DMS114 treated with DMSO at 0.1 percent for 48 hours (cell line): ENCODE measurements at regions not wholly inside any gene's neighbourhood (a gene's known extent, or its start where the extent isn't known, plus 50 kb on each side); places are given as distances from the start of the nearest gene placed in this dataset.

Experiments used
- DNase-seq: peaks from one replicate; lab custom pipeline; 2025; ENCODE audit not compliant: unreplicated experiment; lab: John Stamatoyannopoulos, UW

DNA sequence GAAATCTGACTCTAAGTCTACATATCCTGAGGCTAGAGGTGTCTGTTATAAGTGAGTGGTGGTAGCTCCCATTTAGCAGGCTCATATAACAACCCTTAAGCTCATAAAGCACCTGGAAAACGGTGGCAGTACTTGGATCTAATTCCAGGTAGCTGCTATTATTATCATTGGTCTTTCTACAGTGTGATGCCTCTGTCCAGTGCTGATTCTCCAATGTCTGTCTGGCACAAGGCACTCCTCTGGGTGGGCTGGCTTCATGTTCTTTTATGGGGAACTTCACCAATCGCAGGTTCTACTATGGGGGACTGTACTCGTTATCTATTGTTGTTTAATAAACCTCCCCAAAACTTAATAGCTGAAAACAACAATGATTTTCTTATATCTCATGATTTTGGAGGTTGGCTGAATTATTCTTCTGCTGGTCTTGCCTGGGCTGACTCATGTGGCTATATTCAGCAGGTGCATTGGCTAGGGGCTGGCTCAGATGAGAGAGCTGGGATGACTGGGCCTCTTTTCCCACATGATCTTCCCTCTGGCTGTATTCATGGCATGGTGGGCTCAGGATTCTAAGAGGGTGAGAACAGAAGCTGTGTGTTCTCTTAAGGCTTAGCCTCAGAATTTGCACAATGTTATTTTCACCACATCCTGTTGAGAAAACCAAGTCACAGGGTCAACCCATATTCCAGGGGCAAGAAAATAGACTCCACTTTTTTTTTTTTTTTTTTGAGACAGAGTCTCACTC, 93.0 kb upstream of the PCGF5 start:
- no peak for DNase-seq

DNA sequence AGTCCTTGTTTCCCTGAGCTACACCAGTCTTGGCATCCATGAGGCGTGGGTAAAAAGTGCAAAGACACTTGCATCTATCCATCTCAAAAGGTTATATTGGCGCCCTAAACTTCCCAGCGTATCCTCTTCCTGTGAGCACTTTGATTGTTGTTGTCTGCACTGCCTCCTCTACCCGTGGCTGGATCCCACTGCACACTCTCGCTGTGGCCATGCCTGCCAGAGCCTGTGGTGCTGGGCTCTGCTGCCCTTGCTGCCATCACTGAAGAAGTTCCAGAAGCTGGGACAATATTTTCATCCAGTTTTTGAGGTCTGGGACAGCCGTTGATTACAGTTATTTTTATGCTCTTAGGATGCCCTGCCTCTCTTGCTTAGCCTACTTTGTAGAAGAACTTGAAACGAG, 85.3 kb upstream of the PCGF5 start:
- DNase-seq: no peak

DNA sequence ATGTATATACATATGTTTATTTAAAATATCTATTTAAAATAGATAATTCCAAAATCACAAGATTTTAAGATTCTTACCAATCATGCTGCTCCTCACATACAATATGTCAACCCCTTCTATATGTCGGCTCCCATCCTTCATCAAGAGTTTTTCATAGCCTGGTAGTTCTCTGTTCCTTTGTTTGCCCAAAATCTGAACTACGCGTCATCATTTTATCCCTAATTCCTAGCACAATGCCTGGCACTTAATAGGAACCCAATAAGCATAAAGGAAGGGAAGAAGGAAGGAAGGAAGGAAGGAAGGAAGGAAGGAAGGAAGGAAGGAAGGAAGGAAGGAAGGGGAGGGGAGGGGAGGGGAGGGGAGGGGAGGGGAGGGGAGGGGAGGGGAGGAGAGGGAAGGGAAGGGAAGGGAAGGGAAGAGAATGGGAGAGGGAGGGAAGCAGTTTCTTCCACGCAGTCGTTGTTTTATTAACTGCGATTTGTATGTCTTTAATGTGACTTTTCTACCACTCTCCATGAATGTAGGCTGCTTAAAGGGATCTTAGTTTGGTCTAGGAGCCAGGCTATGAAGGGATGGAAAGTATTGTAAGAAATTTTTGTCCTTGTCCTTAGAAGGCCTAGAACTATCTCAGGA, 83.3 kb upstream of the PCGF5 start:
- no peak for DNase-seq

DNA sequence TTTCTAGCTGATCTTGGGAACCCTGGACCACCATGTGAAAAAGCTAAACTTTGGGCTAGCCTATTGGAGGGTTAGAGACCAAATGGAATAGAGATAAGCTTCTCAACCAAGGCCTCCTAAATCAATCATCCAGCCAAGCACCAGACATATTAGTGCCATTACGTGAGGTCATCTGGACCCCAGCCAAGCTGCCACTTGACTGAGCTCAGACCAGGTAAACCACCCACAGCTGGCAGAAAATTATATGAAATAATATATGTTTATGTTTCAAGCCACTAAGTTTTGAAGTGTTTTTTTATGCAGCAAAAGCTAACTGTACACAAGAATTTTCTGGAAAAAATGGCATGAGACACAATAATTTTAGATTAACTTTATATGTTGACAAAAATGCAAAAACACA, 82.6 kb upstream of the PCGF5 start:
- no peak for DNase-seq

DNA sequence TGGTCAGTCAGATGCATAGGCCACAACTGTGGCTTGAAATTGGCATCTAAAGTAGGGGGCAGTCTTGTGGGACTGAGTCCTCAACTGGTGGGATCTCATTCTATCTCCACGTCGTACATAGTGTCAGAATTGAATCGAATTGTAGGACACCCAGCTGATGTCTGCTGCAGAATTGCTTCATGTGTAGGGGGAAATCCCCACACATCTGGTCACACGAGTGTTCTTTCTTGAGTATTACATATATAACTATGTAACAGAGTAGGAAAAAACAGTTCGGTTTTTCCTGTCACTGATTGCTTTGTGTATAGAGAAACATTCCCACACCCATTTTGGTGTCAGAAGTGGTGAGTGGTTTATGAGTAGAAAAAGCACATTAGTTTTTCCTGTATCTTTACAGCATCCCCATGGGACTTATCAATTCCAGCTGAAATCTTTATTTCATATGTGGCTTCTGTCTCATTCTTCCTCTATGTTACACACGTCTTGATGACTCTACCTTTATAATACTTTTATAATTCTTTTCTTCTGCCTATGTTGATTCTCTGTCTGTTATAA, 79.4 kb upstream of the PCGF5 start:
- DNase-seq: no peak

DNA sequence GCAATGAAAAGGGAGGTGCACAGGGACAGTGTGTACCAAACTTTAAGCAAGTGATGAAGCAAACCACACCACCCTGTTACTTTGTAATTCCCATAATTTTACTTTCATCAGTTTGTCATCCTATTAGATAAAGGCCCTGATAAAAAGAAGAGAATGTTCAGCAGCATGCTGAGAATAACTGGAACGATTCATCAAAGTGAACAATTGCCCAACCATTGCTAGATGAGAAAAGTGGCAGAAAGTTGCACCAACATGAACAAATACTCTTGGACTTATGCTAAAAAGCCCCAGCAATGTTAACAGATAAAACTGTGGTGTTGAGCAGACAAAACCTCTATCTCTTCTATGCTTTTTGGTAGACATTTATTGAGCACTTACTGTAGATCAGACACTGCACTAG, 75.5 kb upstream of the PCGF5 start:
- DNase-seq: no peak

DNA sequence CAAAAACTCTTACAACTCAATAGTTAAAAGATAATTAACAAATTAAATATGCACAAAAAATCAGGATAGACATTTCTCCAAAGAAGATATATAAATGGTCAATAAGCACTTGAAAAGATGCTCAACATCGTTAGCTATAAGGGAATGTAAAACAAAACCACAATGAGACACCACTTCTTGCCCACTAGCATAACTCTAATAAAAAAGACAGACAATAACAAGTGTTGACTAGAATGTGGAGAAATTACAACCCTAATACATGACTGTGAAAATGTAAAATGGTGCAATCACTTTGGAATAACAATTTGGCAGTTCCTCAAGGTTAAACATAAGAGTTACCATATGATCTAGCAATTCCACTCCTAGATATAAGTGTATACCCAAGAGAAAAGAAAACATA, 74.3 kb upstream of the PCGF5 start:
- DNase-seq: no peak

DNA sequence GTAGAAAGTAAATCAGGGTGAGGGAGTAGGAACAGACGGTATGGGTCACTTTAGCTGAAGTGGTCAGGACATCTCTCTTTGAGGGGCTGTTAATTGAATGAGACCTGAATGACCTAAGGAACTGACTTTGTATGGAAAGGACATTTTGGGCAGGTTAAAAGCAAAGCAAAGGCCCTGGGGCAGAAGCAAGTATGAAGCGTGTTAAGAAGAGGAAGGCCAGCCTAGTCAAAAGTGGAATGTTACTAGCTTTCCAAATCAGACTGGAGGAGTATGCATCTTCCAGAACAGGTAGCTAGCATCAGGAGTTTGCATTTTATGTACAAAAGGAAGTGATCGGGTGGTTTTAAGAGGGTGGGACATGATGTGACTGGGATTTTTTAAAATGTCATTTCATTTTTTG, 70.9 kb upstream of the PCGF5 start:
- DNase-seq: no peak

DNA sequence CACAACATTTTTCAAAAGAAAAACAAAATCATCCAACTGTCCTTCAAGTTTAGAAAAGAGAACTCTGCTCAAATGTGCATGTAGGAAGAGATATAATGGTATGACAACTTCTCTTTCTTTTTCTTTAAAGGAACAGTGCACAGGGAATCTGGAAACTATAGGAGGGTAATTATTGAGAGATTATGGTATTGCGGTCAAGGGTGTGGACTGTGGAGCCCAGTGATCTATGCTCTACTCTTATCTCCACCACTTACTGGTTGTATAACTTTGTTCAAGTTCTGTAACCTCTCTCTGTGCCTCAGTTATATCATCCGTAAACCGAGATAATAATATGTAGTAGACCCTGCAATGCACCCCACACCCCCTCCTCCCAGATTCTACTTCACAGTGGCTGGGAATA, 69.8 kb upstream of the PCGF5 start:
- no peak for DNase-seq

DNA sequence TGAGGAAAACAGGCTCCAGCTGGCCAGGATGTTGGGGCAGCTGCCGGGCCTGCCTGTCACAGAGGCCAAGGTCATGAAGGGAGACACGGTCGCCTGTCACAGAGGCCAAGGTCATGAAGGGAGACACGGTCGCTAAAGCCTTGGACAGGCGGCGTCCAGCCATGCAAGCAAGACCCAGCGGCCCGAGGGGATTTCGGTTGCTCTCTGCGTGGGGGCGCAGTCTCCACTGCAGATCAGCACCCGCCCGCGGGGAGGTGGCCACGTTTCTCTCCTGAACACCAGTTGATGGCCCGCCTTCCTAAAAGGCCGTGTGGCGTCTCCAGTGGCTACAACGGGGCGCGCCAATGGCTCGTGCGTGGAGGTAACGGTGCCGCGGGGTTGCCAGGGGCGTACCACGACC, 67.0 kb upstream of the PCGF5 start:
- DNase-seq: no peak

DNA sequence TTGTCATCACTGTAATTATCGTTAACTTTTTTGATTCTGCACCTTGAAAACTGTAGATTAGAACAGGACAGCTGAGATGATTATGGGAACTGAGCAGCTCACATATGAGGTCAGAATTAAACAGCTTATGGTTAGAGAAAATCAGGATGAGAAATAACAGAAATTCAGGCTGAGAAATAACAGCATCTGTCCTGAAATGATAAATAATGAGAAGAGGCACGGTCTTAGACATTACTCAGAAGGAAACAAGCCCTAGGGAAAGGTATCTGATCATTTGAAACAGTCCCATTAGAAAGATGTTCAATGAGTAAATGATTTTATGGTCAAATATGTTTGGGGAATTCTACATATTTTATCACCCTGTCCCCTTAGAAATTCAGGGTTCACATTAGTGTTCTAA, 65.6 kb upstream of the PCGF5 start:
- DNase-seq: no peak

DNA sequence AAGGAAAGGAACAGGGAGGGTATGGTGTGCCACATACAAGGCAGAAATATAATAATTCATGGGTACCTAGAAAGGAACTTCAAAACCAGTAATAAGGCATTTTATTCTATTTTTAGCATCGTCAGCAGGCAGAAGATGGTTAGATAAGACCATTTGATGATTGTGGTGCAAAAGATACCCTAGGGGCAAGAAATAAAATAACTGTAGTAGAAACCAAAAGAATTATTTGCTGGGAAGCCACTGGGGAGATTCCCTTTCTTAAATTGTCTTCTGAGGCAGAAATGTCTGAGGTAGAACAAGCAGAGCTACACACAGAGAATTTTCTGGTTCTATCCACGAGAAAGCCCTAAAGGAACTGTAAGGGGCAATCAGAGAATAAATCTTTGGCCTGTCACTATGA, 64.3 kb upstream of the PCGF5 start:
- no peak for DNase-seq

DNA sequence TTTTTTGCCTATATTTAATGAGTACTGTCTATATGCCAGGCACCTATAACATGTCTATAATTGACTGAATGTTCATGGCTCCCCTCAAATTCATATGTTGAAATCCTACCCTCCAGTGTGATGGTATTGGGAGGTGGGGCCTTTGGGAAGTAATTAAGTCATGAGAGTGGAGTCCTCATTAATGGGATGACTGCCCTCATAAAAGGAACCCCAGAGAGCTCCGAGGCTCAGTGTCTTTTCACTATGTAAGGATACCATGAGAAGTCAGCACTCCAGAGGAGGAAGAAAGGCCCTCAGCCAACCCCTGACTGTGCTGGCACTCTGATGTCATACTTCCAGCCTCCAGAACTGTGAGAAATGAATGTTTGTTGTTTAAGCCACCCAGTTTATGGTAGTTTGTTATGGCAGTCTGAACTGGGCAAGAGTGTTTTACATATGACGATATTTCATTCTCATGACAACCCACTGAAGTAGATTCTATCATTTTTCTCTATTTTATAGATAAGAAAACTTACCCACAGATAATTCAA, 61.1 kb upstream of the PCGF5 start:
- no peak for DNase-seq

DNA sequence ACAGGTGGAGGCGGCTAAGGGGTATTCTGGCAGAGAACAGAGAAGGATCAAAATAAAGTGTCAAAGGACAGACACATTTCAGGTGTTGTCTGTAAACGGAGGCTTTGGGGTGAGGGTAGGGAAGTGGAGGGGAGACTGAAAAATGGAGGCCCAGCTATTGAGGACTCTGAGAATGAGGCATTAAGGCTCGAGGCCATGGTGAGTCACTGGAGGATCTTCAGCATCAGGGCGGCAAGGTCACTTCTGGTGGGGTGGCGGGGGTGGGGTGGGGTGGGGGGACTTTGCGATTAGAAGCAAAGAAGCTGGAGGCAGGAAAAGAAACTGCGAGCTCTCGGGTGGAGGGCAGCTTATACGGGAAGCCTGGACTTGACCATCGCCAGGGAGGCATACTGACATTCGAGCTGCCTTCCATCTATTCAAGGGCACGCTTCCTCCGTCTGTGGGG, 58.4 kb upstream of the PCGF5 start:
- no peak for DNase-seq

DNA sequence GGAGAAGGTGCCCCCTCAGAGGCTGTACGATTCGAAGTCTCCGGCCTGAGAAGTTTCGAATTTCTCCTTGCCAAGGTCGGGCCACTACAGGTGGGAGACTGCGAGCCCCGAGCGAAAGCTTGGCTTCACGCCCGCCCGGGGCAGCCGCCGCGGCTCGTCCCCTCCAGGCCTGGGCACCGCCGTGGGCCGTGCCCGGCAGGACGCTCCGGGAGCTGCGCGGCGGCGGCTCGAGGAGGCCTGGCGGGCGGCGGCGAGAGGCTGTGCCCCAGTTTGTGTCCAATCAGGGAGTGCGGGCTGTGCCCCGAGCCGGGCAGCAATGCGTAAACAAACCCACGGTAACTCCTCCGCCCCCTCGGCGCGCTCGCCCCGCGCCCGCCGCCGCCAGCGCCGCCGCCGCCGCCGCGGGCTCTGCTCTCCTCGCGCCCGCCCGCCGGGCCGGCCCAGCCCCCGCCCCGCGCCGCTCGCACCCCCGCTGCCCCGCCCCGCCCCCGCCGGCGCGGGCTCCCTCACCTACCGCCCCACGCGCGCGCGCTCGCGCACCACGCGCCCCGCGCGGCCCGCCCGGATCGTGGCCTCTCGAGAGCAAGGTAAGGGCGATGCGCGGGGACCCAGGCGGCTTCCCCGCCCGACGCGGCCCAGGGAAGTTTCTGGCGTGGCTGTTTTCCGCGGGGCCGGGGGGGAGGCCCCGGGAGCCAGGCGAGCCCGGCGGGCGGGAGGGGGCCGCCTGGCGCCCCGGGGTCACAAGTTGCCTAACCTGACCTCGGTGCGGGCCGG, 57.8 kb upstream of the PCGF5 start:
- no peak for DNase-seq

DNA sequence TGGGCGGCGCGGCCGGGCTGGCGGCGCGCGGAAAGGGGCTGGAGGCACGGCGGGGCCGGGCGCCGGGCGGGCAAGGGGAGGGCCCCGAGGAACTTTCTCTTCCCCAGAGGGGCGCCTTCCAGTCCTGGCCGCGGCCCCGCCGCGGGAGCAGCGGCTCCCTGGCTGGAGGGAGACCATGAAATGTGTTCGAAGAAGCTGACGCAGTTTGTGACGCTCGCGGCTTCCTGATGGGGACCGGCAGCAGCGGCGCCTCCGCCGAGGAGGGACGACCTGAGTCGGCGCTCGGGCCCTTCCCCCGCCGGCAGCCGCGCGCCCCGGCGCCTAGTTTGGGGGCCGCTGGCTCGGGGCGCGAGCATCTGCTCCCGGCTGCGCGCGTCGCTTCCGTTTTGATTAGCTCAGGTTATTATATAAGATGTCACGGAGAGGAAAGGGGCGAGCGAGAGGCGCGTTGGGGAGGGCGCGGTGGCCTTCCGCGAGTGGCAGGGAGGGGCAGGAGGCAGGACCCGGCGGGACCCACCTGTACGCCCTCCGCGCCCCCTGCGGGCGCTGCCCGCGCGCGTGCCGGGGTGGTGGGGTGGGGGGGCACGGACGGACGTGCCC, 57.1 kb upstream of the PCGF5 start:
- no peak for DNase-seq

DNA sequence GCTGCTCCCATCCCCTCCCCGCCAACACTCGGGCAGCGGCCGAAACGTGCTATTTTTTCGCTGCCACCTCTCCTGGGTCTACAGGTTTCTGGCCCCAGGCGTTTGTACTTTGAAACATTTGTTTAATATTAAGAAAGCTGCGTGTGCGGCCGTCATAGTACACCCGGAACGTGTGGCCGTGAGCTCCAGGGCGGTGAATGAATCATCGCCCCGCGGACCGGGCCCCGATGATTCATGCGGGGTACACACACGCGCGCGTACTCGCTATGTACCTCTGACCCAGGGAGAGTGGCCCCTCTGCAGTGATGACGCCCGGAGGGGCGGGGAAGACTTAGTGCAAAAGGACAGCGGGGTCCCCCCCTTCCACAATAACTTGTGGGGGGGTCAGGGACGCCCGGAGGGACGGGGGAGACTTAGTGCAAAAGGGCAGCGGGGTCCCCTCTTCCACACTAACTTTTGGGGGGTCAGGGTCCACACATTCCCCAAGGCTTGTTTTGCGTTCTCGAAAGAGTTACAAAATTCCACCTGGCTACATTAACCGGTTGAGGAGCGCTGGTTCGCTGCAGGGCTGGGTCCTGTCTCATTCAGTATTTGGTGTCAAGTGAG, 56.5 kb upstream of the PCGF5 start:
- DNase-seq: no peak

DNA sequence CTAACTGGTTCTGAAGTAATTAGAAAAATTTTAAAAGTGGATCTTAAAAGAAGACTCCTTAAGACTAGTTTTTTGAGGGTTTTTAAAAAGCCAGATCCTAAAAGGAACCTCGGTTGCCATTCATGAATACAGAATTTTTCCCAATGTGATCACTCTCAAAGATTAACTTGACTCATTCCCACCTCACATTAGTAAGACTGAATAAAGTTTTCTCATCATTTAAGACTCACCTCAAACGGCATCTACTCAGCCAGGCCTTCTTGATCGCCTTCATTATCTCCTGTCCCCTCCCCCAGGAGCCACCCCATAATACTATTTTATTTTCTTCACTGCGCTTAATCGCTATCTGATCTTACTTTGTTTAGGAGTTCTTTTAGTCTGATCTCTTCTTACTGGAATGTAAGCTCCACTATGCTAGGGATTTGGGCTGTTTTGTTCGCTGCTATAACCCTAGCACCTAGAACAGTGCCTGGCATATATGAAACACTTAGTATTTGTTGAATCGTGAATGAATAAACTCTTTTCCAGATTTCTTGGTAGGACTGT, 55.9 kb upstream of the PCGF5 start:
- no peak for DNase-seq

DNA sequence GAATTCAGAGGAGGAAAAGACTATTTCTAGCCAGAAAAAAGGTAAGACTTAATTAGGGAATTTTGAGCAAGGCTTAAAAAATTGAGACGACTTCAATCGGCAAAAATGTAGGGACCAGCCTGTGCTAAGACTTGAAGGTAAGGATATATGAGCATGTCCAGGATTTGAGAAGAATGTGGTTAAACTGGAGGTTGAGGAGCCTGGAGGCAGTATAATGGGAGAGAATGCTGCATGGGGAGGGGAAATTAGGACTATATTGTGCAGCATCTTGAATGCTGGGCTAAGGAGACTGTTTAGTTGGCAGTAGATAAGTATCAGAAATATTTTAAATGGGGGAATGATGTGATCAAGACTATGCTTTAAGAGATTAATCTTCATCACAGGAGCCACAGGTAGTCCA, 53.1 kb upstream of the PCGF5 start:
- DNase-seq: no peak

DNA sequence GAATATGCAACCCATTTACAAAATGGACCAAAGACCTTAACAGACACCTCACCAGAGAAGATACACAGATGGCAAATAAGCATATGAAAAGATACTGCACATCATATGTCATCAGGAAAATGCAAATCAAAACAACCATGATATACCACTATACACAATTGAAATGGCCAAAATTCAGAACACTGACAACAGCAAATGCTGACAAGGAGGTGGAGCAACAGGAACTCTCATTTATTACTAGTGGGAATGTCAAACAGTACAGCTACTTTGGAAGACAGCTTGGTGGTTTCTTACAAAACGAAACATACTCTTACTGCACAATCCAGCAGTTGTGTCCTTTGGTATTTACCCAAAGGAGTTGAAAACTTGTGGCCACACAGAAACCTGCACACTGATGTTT, 50.0 kb upstream of the PCGF5 start:
- no peak for DNase-seq
